Loucy (cell line): ENCODE measurements at regions not wholly inside any gene's neighbourhood (a gene's known extent, or its start where the extent isn't known, plus 50 kb on each side); places are given as distances from the start of the nearest gene placed in this dataset.
"Not testable (repeated sequence)": the region's sequence is repeated elsewhere in the genome, so short reads cannot be mapped to it uniquely, and the experiment has no call there.

Experiments used
- H2AFZ ChIP-seq: fragments of 200-600 bp; sonication (generic); 2 replicates; pipeline ENCODE4 v1.6.0; 2016; ENCODE audit warnings: antibody characterized with exemption, mild to moderate bottlenecking, low read length, moderate library complexity
- H3F3A ChIP-seq: fragments of 200-600 bp; 2 replicates; pipeline ENCODE4 v1.6.0; 2016; ENCODE audit warnings: antibody characterized with exemption, low read depth, mild to moderate bottlenecking
- H3K27me3 ChIP-seq: fragments of 200-600 bp; sonication (generic); 2 replicates; pipeline ENCODE4 v1.6.1; 2014; ENCODE audit warnings: low read length, mild to moderate bottlenecking; ENCODE audit not compliant: insufficient read depth, poor library complexity, severe bottlenecking
- H3K36me3 ChIP-seq: fragments of 200-600 bp; sonication (generic); 2 replicates; pipeline ENCODE4 v1.6.1; 2016; ENCODE audit warnings: low read length; ENCODE audit not compliant: insufficient read depth
- H3K4me1 ChIP-seq: fragments of 200-600 bp; sonication (generic); 2 replicates; pipeline ENCODE4 v1.5.1; 2014; ENCODE audit warnings: low read length, mild to moderate bottlenecking; ENCODE audit not compliant: insufficient read depth, poor library complexity, severe bottlenecking
- H3K4me2 ChIP-seq: fragments of 200-600 bp; sonication (generic); 2 replicates; pipeline ENCODE4 v1.6.0; 2014; ENCODE audit warnings: antibody characterized with exemption, low read length, low read depth, mild to moderate bottlenecking; ENCODE audit not compliant: poor library complexity, severe bottlenecking
- H3K4me3 ChIP-seq: fragments of 200-600 bp; sonication (generic); 2 replicates; pipeline ENCODE4 v1.5.1; 2014; ENCODE audit warnings: low read length, mild to moderate bottlenecking, mixed read lengths; ENCODE audit not compliant: poor library complexity, severe bottlenecking
- H3K79me2 ChIP-seq: fragments of 200-600 bp; sonication (generic); 2 replicates; pipeline ENCODE4 v1.6.1; 2014; ENCODE audit warnings: low read length; ENCODE audit not compliant: insufficient read depth
- H3K9ac ChIP-seq: fragments of 200-600 bp; sonication (generic); 2 replicates; pipeline ENCODE4 v1.6.0; 2014; ENCODE audit warnings: mild to moderate bottlenecking, low read depth, low read length, moderate library complexity; ENCODE audit not compliant: poor library complexity, severe bottlenecking
- H3K9me2 ChIP-seq: fragments of 200-600 bp; sonication (generic); replicated peaks from 2 replicates; pipeline ENCODE4 v1.6.1; 2016; ENCODE audit warnings: low read depth, low read length, mixed read lengths
- H3K9me3 ChIP-seq: fragments of 200-600 bp; sonication (generic); 2 replicates; pipeline ENCODE4 v1.6.1; 2014; ENCODE audit warnings: mild to moderate bottlenecking, antibody characterized with exemption, low read length, low read depth; ENCODE audit not compliant: insufficient read depth
- H4K20me1 ChIP-seq: fragments of 200-600 bp; sonication (generic); 2 replicates; pipeline ENCODE4 v1.6.0; 2014; ENCODE audit warnings: antibody characterized with exemption, low read length, mild to moderate bottlenecking; ENCODE audit not compliant: insufficient read depth, poor library complexity, severe bottlenecking
- EZH2phosphoT487 ChIP-seq: fragments of 200-600 bp; IDR thresholded peaks from 2 replicates; pipeline ENCODE4 v1.6.1; 2018; ENCODE audit warnings: antibody characterized with exemption, mild to moderate bottlenecking, moderate library complexity, borderline replicate concordance
- TF ChIP-seq, protein P1 (sequence below): fragments of 200-600 bp; sonication (generic); conservative IDR thresholded peaks from 2 replicates; pipeline ENCODE4 v1.5.1; 2014; ENCODE audit warnings: mild to moderate bottlenecking, antibody characterized with exemption, low read length

GRCh38 chrX:7485061-7485460 is 337.1 kb upstream of the PUDP start:
- no peaks in the 10 kb centered on the region for H3K36me3 ChIP-seq

DNA sequence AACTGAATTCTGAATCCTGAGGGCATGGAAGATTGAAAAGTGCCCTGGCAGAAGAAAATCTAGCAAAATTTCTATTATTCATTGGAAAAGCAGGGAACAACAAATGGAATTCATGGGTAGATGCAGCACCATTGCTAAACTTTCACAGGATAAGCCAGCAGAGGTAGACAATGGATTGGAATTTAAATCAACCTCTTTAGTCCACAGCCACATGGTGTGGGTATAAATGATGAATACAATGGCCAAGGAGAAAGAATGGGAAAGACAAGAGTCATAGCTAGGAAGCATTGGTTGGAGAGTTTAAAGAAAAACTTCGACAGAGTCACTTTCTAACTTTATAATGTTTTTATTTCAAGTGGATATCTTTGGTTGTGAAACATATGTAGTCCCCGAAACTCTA is 332.8 kb upstream of the PUDP start:
- no peaks in the 10 kb centered on the region for H3K4me1 ChIP-seq
- H4K20me1 ChIP-seq = no peaks in the 10 kb centered on the region
- TF ChIP-seq, protein P1, sequence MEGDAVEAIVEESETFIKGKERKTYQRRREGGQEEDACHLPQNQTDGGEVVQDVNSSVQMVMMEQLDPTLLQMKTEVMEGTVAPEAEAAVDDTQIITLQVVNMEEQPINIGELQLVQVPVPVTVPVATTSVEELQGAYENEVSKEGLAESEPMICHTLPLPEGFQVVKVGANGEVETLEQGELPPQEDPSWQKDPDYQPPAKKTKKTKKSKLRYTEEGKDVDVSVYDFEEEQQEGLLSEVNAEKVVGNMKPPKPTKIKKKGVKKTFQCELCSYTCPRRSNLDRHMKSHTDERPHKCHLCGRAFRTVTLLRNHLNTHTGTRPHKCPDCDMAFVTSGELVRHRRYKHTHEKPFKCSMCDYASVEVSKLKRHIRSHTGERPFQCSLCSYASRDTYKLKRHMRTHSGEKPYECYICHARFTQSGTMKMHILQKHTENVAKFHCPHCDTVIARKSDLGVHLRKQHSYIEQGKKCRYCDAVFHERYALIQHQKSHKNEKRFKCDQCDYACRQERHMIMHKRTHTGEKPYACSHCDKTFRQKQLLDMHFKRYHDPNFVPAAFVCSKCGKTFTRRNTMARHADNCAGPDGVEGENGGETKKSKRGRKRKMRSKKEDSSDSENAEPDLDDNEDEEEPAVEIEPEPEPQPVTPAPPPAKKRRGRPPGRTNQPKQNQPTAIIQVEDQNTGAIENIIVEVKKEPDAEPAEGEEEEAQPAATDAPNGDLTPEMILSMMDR = no peak
- TF ChIP-seq EZH2phosphoT487 = no peak
- no peaks in the 10 kb centered on the region for H3K9me2 ChIP-seq
- H3K27me3 ChIP-seq = no peaks in the 10 kb centered on the region
- no peak overlapping the region for H3K4me3 ChIP-seq
- no peaks in the 10 kb centered on the region for H3K79me2 ChIP-seq
- no peaks in the 10 kb centered on the region for H3K36me3 ChIP-seq
- no peak overlapping the region for H2AFZ ChIP-seq
- H3K9me3 ChIP-seq = no peaks in the 10 kb centered on the region
- no peaks in the 10 kb centered on the region for H3F3A ChIP-seq
- H3K9ac ChIP-seq = no peak overlapping the region
- H3K4me2 ChIP-seq = no peak overlapping the region

More at GRCh38 chrX:7485061-7485460, 337.1 kb upstream of the PUDP start:
- no peak overlapping the region for H3K4me3 ChIP-seq
- no peak overlapping the region for H3K4me2 ChIP-seq
- no peak overlapping the region for H3K9ac ChIP-seq
- H3F3A ChIP-seq = no peaks in the 10 kb centered on the region
- no peak for TF ChIP-seq EZH2phosphoT487
- TF ChIP-seq, protein P1 = no peak
- H3K4me1 ChIP-seq = no peaks in the 10 kb centered on the region
- no peaks in the 10 kb centered on the region for H3K9me3 ChIP-seq
- H3K79me2 ChIP-seq = no peaks in the 10 kb centered on the region
- H2AFZ ChIP-seq = no peak overlapping the region
- H3K9me2 ChIP-seq = no peaks in the 10 kb centered on the region
- no peaks in the 10 kb centered on the region for H3K27me3 ChIP-seq
- H4K20me1 ChIP-seq = no peaks in the 10 kb centered on the region

DNA sequence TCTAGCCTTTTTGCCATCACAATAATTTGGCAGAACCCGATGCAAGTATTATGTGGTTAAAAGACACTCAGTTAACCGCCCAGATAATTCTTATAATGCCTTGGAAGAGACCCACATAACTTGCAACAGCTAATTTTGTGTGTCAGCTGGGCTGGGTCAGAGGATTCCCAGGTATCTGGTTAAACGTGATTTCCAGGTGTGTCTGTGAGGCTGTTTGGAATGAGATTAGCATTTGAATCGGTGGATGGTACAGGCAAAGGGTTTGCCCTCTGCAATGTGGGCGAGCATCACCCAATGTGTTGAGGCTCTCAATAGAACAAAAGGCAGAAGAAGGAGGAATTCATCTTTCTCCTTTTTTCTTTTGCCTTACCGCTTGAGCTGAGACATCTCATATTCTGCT is 314.2 kb upstream of the PUDP start:
- Histone ChIP-seq H3K27me3 (no peaks in the 10 kb centered on the region), H3K4me3 (no peak overlapping the region), H3K36me3 (no peaks in the 10 kb centered on the region), H3K9ac (no peak overlapping the region), H2AFZ (no peak overlapping the region), H3K79me2 (no peaks in the 10 kb centered on the region), H3K9me3 (no peaks in the 10 kb centered on the region), H3F3A (no peaks in the 10 kb centered on the region), H3K4me1 (no peaks in the 10 kb centered on the region), H4K20me1 (no peaks in the 10 kb centered on the region), H3K9me2 (no peaks in the 10 kb centered on the region), H3K4me2 (no peak overlapping the region)
- TF ChIP-seq, protein P1 = no peak
- no peak for TF ChIP-seq EZH2phosphoT487

DNA sequence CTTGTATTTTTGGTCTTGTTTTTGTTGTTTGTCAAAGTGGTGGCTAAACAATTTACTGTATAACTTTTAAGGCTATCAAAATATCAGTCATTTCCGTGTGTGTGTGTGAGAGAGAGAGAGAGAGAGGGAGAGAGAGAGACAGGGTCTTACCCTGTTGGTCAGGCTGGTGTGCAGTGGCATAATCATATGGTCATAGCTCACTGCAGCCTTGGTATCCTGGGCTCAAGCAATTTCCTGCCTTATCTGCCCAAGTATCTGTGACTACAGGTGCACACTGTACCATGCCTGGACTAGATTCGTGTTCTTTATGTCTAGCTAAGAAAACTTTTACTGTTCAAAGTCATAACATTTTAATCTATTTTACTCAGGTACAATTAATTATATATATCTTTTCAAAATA is 313.1 kb upstream of the PUDP start:
- not testable (repeated sequence) for H3K4me2 ChIP-seq, H3F3A ChIP-seq, H3K36me3 ChIP-seq, H3K9me2 ChIP-seq, H3K9me3 ChIP-seq, H3K9ac ChIP-seq, H3K4me1 ChIP-seq, H3K27me3 ChIP-seq, H3K4me3 ChIP-seq, H3K79me2 ChIP-seq, H4K20me1 ChIP-seq, H2AFZ ChIP-seq
